GM12801 (cell line): ENCODE measurements at regions not wholly inside any gene's neighbourhood (a gene's known extent, or its start where the extent isn't known, plus 50 kb on each side); places are given as distances from the start of the nearest gene placed in this dataset.

Source experiments
- TF ChIP-seq, protein P1 (sequence below): IDR thresholded peaks from one replicate; pipeline ENCODE4 v1.5.1; 2011; ENCODE audit warnings: control low read depth; ENCODE audit not compliant: insufficient read length; ENCODE audit errors: extremely low read depth

DNA sequence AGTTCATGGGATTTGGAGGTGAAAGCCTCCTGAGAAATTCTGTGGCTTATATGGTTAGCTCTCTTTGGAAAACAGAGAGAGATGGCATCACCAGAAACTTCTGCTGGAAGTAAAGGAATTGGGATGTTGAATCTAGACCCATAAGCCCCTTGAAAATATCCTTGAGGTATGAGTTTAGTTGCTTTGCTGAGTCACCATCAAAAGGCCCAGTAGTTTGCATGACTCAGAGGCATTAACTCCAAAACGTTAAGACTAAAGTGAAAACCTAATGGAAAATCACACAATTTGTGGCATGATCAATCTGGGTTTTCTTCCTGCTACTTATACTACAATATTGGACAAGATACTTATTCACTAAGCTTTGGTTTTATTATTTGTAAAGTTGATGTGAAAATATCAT, 349.2 kb upstream of the SALL1 start:
- TF ChIP-seq, protein P1, sequence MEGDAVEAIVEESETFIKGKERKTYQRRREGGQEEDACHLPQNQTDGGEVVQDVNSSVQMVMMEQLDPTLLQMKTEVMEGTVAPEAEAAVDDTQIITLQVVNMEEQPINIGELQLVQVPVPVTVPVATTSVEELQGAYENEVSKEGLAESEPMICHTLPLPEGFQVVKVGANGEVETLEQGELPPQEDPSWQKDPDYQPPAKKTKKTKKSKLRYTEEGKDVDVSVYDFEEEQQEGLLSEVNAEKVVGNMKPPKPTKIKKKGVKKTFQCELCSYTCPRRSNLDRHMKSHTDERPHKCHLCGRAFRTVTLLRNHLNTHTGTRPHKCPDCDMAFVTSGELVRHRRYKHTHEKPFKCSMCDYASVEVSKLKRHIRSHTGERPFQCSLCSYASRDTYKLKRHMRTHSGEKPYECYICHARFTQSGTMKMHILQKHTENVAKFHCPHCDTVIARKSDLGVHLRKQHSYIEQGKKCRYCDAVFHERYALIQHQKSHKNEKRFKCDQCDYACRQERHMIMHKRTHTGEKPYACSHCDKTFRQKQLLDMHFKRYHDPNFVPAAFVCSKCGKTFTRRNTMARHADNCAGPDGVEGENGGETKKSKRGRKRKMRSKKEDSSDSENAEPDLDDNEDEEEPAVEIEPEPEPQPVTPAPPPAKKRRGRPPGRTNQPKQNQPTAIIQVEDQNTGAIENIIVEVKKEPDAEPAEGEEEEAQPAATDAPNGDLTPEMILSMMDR: no peak

DNA sequence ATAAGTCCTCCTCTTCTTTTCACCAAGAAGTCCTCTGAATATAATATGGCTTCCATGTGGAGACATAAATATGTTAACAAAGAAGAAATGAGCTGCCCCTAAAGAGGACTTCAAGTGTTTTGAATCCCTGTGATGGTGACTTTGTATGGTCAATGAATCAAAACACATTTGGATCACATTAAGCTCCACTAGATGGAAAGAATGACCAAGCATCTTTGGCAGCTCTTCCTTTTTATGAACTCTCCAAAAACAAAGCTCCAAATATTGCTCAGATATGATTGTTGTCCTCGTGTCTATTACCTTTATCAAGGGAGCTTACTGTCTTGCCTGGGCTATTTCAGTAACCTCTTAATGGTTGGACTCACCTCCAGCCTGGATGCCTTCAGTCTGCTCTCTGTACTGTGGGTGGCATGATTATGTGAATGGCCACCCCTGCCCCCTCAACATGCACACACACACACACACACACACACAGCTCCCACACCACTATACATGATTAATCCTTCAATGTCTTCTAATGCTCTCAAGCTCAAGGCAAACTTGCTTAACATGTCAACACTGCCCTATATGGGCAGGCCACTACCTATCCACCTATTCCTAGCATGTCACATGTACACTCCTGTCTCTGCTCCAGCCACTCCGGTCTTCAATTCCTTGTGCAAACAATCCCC, 346.6 kb upstream of the SALL1 start:
- TF ChIP-seq, protein P1: no peak

GRCh38 chr16:51490866-51491265, 339.8 kb upstream of the SALL1 start:
- TF ChIP-seq, protein P1: no peak

- TF ChIP-seq, protein P1: no peak
Observed at GRCh38 chr16:51487880-51488279, 336.8 kb upstream of the SALL1 start.

- TF ChIP-seq, protein P1: no peak
Observed at GRCh38 chr16:51474414-51475091, 323.5 kb upstream of the SALL1 start.

GRCh38 chr16:51473091-51473490, 322.0 kb upstream of the SALL1 start:
- TF ChIP-seq, protein P1: no peak

DNA sequence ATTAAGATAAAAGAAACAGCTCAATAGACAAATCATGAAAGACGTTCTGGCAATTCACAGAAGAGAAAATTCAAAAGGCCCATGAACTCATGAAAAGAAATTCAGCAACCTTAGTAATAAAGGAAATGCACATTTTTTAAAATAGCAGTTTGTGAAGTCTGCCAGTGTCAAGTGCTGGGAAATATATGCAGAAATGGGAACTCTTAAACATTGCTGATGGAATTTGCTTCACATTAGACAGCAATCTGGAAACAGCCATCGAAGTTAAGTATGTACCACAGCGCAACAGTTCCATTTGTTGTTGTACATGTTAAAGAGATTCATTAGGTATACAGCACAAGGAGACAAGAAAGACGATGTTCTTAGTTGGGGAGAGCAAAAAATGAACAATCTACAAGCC, 319.4 kb upstream of the SALL1 start:
- TF ChIP-seq, protein P1: no peak
